H1 (cell line): ENCODE measurements at regions not wholly inside any gene's neighbourhood (a gene's known extent, or its start where the extent isn't known, plus 50 kb on each side); places are given as distances from the start of the nearest gene placed in this dataset.

ENCODE experiments used
- CTCF ChIA-PET: fragments of 300-600 bp; sonication (Branson Sonifier 250); formaldehyde crosslinking; loops from one replicate; lab custom pipeline; 2021; ENCODE audit not compliant: partially characterized antibody; lab: Charles Lee
- POLR2A ChIA-PET: fragments of 300-600 bp; sonication (Branson Sonifier 250); formaldehyde crosslinking; loops from one replicate; lab custom pipeline; 2021; ENCODE audit warnings: inconsistent platforms; ENCODE audit not compliant: partially characterized antibody; lab: Charles Lee
- DNase-seq, 2 experiments: peaks; one replicate each; pipeline versions ENCODE4 v3.0.0 to v3.0.0-alpha.2; 2010 to 2022; ENCODE audit warnings: low spot score in 2 of 2, low read depth in 1 of 2, mixed read lengths in 1 of 2
- FAIRE-seq: peaks from 2 replicates; lab custom pipeline; 2011; peaks lifted over from hg19 to GRCh38; lab: Jason Lieb, UNC
- H2AFZ ChIP-seq: 2 replicates; pipeline ENCODE4 v1.8.1; 2012; ENCODE audit warnings: low read length, inconsistent platforms
- H2AK5ac ChIP-seq: 2 replicates; pipeline ENCODE4 v1.6.1; 2013; ENCODE audit warnings: low read depth, low read length
- H2BK120ac ChIP-seq: replicated peaks from 2 replicates; pipeline ENCODE3; 2013; ENCODE audit warnings: low read depth, low read length, inconsistent platforms
- H2BK12ac ChIP-seq: 2 replicates; pipeline ENCODE4 v1.6.1; 2013; ENCODE audit warnings: low read depth, low read length
- H2BK15ac ChIP-seq: 2 replicates; pipeline ENCODE4 v1.6.1; 2013; ENCODE audit warnings: low read length
- H2BK20ac ChIP-seq: 2 replicates; pipeline ENCODE4 v1.6.1; 2013; ENCODE audit warnings: low read length
- H2BK5ac ChIP-seq: 2 replicates; pipeline ENCODE4 v1.6.1; 2013; ENCODE audit warnings: low read depth, low read length
- H3K14ac ChIP-seq: 2 replicates; pipeline ENCODE4 v1.6.1; 2013; ENCODE audit warnings: inconsistent platforms; ENCODE audit not compliant: insufficient read length
- H3K18ac ChIP-seq: 2 replicates; pipeline ENCODE4 v1.6.1; 2013; ENCODE audit warnings: low read length; ENCODE audit errors: extremely low read depth
- H3K23ac ChIP-seq: 2 replicates; pipeline ENCODE4 v1.6.1; 2013; ENCODE audit warnings: inconsistent platforms; ENCODE audit not compliant: insufficient read length
- H3K23me2 ChIP-seq: 2 replicates; pipeline ENCODE4 v1.6.1; 2013; ENCODE audit warnings: low read depth, low read length
- H3K27ac ChIP-seq: 2 replicates; pipeline ENCODE4 v1.6.1; 2011; ENCODE audit warnings: low read depth, low read length, inconsistent platforms
- H3K27me3 ChIP-seq, 4 experiments: replicated peaks in 1 of 4; 1 replicate in 1 of 4; 2 replicates in 3 of 4; pipeline versions ENCODE4 v1.6.1 to v1.8.1; 2011 to 2013; ENCODE audit warnings: low read length in 3 of 4, mild to moderate bottlenecking in 3 of 4, inconsistent platforms in 2 of 4, mixed read lengths in 2 of 4, moderate library complexity in 1 of 4; ENCODE audit not compliant: control insufficient read depth in 3 of 4, insufficient read depth in 3 of 4; ENCODE audit errors: extremely low read depth in 1 of 4
- H3K36me3 ChIP-seq, 4 experiments: 2 replicates each; pipeline versions ENCODE4 v1.6.1 to v1.8.1; 2011 to 2013; ENCODE audit warnings: mild to moderate bottlenecking in 4 of 4, low read length in 3 of 4, moderate library complexity in 2 of 4, control low read depth in 1 of 4, inconsistent platforms in 1 of 4; ENCODE audit not compliant: insufficient read depth in 4 of 4, control insufficient read depth in 2 of 4
- H3K4ac ChIP-seq: replicated peaks from 2 replicates; pipeline ENCODE3; 2013; ENCODE audit warnings: low read length, low read depth, mixed read lengths, inconsistent platforms; ENCODE audit not compliant: insufficient read length
- H3K4me1 ChIP-seq, 4 experiments: replicated peaks in 1 of 4; 1 replicate in 1 of 4; 2 replicates in 3 of 4; pipeline versions ENCODE4 v1.6.1 to v1.8.1; 2011 to 2013; ENCODE audit warnings: low read length in 3 of 4, inconsistent platforms in 2 of 4, mixed read lengths in 1 of 4; ENCODE audit not compliant: insufficient read depth in 4 of 4, control insufficient read depth in 3 of 4
- H3K4me2 ChIP-seq, 2 experiments: 2 replicates each; pipeline versions ENCODE4 v1.6.1 to v1.8.1; 2011 to 2013; ENCODE audit warnings: low read depth in 2 of 2, low read length in 2 of 2, control low read depth in 1 of 2, inconsistent platforms in 1 of 2, mild to moderate bottlenecking in 1 of 2; ENCODE audit not compliant: insufficient read depth in 1 of 2
- H3K4me3 ChIP-seq, 4 experiments: fragments of 200-600, 300-600 bp in 1 of 4; sonication (generic), shearing (Covaris generic), sonication (Bioruptor Twin) in 1 of 4; 2 replicates each; pipeline versions ENCODE4 v1.5.1 to v1.8.1; 2011 to 2016; ENCODE audit warnings: low read length in 4 of 4, low read depth in 3 of 4, control low read depth in 2 of 4, inconsistent platforms in 2 of 4, mild to moderate bottlenecking in 2 of 4, mixed read lengths in 1 of 4, moderate library complexity in 1 of 4; ENCODE audit not compliant: insufficient read depth in 2 of 4; ENCODE audit errors: extremely low read depth in 1 of 4
- H3K56ac ChIP-seq: replicated peaks from 2 replicates; pipeline ENCODE3; 2013; ENCODE audit warnings: low read depth, mild to moderate bottlenecking, mixed read lengths, low read length, inconsistent platforms; ENCODE audit not compliant: insufficient read length
- H3K79me1 ChIP-seq: 2 replicates; pipeline ENCODE4 v1.6.1; 2013; ENCODE audit warnings: low read depth, low read length, control low read depth
- H3K79me2 ChIP-seq, 2 experiments: 2 replicates each; pipeline versions ENCODE4 v1.6.1 to v1.8.1; 2012 to 2013; ENCODE audit warnings: low read length in 2 of 2, mild to moderate bottlenecking in 2 of 2, inconsistent platforms in 1 of 2; ENCODE audit not compliant: insufficient read depth in 2 of 2, control insufficient read depth in 1 of 2
- H3K9ac ChIP-seq, 4 experiments: replicated peaks in 1 of 4; 1 replicate in 1 of 4; 2 replicates in 3 of 4; pipeline versions ENCODE4 v1.6.1 to v1.8.1; 2011 to 2013; ENCODE audit warnings: low read depth in 3 of 4, low read length in 3 of 4, control low read depth in 2 of 4, mild to moderate bottlenecking in 2 of 4, moderate library complexity in 2 of 4, inconsistent platforms in 1 of 4; ENCODE audit errors: extremely low read depth in 1 of 4
- H3K9me3 ChIP-seq, 2 experiments: 2 replicates each; pipeline versions ENCODE4 v1.6.1 to v1.8.1; 2012 to 2013; ENCODE audit warnings: mild to moderate bottlenecking in 2 of 2, moderate library complexity in 2 of 2, control low read depth in 1 of 2, inconsistent platforms in 1 of 2, low read depth in 1 of 2, low read length in 1 of 2, mixed read lengths in 1 of 2; ENCODE audit not compliant: insufficient read depth in 2 of 2
- H4K20me1 ChIP-seq, 2 experiments: replicated peaks in 1 of 2; 2 replicates each; pipeline versions ENCODE3 to v1.8.1; 2011 to 2013; ENCODE audit warnings: inconsistent platforms in 2 of 2, low read length in 2 of 2, mild to moderate bottlenecking in 1 of 2; ENCODE audit not compliant: insufficient read depth in 2 of 2, control insufficient read depth in 1 of 2
- H4K5ac ChIP-seq: 2 replicates; pipeline ENCODE4 v1.6.1; 2013; ENCODE audit warnings: low read length, low read depth, mixed read lengths, inconsistent platforms; ENCODE audit not compliant: insufficient read length
- H4K8ac ChIP-seq: 2 replicates; pipeline ENCODE4 v1.8.0; 2013; ENCODE audit warnings: mild to moderate bottlenecking, moderate library complexity, low read length, inconsistent platforms; ENCODE audit not compliant: insufficient read depth; ENCODE audit errors: extremely low read depth
- H4K91ac ChIP-seq: replicated peaks from 2 replicates; pipeline ENCODE3; 2013; ENCODE audit warnings: low read length, mixed read lengths, inconsistent platforms; ENCODE audit not compliant: insufficient read length
- CBX5 ChIP-seq: fragments of 300-800, 300-1000 bp; sonication (generic); IDR thresholded peaks from 2 replicates; pipeline ENCODE4 v1.7.1; 2016; ENCODE audit warnings: antibody characterized with exemption, low read length, low read depth
- KDM5A ChIP-seq: fragments of 200-600 bp; IDR thresholded peaks from 2 replicates; pipeline ENCODE4 v1.7.1; 2012; ENCODE audit warnings: mild to moderate bottlenecking, low read length, inconsistent platforms, mixed read lengths
- NRF1 ChIP-seq: IDR thresholded peaks from 2 replicates; pipeline ENCODE4 v1.6.1; 2011; ENCODE audit warnings: mild to moderate bottlenecking, low read depth, low read length, improper control_type of control experiment
- RBBP5 ChIP-seq: IDR thresholded peaks from 2 replicates; pipeline ENCODE4 v1.7.1; 2012; ENCODE audit warnings: low read depth, mild to moderate bottlenecking, inconsistent platforms, low read length, moderate library complexity, borderline replicate concordance
- RFX5 ChIP-seq: IDR thresholded peaks from 2 replicates; pipeline ENCODE4 v1.6.1; 2011; ENCODE audit warnings: low read depth, low read length, improper control_type of control experiment, borderline replicate concordance
- SAP30 ChIP-seq: fragments of 300-600 bp; sonication (generic); IDR thresholded peaks from 2 replicates; pipeline ENCODE4 v1.7.1; 2012; ENCODE audit warnings: low read length, moderate library complexity, mild to moderate bottlenecking, inconsistent platforms; ENCODE audit not compliant: insufficient read depth, insufficient replicate concordance
- SP2 ChIP-seq: IDR thresholded peaks from 2 replicates; pipeline ENCODE4 v1.6.1; 2012; ENCODE audit warnings: mild to moderate bottlenecking, low read length, inconsistent platforms
- YY1 ChIP-seq: IDR thresholded peaks from 2 replicates; pipeline ENCODE4 v1.6.1; 2011; ENCODE audit warnings: low read depth, mild to moderate bottlenecking, low read length
- WGBS, 2 experiments: shearing (Covaris generic) in 1 of 2; methylation state at CpG; one replicate each; pipeline versions ENCODE4 v1.1.6 to v1.1.7; 2013 to 2015; ENCODE audit warnings: low lambda C conversion rate in 2 of 2, mixed read lengths in 2 of 2, inconsistent platforms in 1 of 2, low coverage in 1 of 2, missing lambda C conversion rate in 1 of 2; ENCODE audit not compliant: insufficient replicate concordance in 2 of 2, insufficient coverage in 1 of 2, insufficient read length in 1 of 2; ENCODE audit errors: extremely low coverage in 1 of 2, missing lambda C conversion rate in 1 of 2; 5-methylcytosine and 5-hydroxymethylcytosine counted together

DNA sequence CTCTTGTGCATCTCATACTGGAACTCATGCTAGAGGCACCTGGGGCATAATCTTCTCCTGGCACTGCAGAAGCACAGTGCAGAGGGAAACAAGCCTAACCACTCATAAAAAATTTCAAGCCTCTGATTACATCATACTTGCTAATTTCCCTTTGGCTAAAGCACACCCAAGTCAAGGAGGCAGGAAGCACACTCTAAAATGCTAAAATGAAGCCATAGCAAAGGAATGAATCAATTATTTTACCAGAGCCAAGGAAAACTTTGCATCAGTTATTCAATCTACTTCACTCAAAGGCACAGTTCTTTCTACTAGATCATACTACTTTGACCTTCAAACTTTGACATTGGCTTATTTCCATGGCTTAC is 79.6 kb upstream of the SPOPL start (continued):
- no peak for TF ChIP-seq KDM5A

DNA sequence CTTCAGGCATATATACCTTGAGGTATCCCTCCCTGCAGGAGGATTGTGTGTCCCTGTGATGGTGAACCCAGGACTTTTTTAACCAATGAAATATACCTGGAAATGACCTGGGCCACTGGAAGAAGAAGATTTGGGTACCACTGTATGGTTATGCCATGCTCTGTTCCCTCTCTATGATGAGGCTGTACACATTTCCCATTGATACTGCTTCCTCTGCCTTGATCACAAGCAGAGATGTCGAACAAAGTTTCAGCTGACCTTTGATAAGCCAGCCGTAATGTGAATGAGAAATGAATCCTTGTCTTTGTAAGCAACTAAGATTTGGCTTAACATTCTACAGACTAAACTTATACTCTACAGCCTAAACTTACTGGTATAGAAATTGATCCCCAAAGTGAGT is 78.4 kb upstream of the SPOPL start:
- H2BK15ac ChIP-seq: no peak overlapping the region
- no peak overlapping the region for H4K8ac ChIP-seq
- no peak overlapping the region for H3K4me2 ChIP-seq
- H4K20me1 ChIP-seq: no peaks in the 10 kb centered on the region
- no peak overlapping the region for H3K18ac ChIP-seq
- H4K91ac ChIP-seq: no peak overlapping the region
- H3K27me3 ChIP-seq: no peaks in the 10 kb centered on the region
- H3K14ac ChIP-seq: no peak overlapping the region
- TF ChIP-seq CBX5: no peak
- no peak for TF ChIP-seq RBBP5
- TF ChIP-seq SAP30: no peak
- no peak for TF ChIP-seq RFX5
- no peak for TF ChIP-seq NRF1
- TF ChIP-seq YY1: no peak
- TF ChIP-seq SP2: no peak
- H2AK5ac ChIP-seq: no peak overlapping the region
- H3K23ac ChIP-seq: no peak overlapping the region
- no peak overlapping the region for H2BK5ac ChIP-seq
- WGBS, 2 experiments: 100% methylated on average over 2 of the region's 2 CpGs; no CpG with 5 or more reads in 1 of the 2 experiments
- H3K27ac ChIP-seq: no peak overlapping the region
- H3K23me2 ChIP-seq: no peaks in the 10 kb centered on the region
- no peaks in the 10 kb centered on the region for H3K79me2 ChIP-seq
- DNase-seq: no peak
- no peak overlapping the region for H2BK20ac ChIP-seq
- H2BK12ac ChIP-seq: no peak overlapping the region
- H3K9me3 ChIP-seq: peaks cover 7 to 8% of the 10 kb centered on the region in 2 experiments; a peak in 2 of 4 replicates
- H2BK120ac ChIP-seq: no peak overlapping the region
- no peak overlapping the region for H3K4me3 ChIP-seq
- H3K79me1 ChIP-seq: no peaks in the 10 kb centered on the region
- no peak overlapping the region for H3K4ac ChIP-seq
- H4K5ac ChIP-seq: no peak overlapping the region
- H3K9ac ChIP-seq: no peak overlapping the region
- FAIRE-seq: no peak
- H3K56ac ChIP-seq: no peak overlapping the region
- no peaks in the 10 kb centered on the region for H3K4me1 ChIP-seq
- CTCF ChIA-PET: no interaction called here
- POLR2A ChIA-PET: no interaction called here
- H2AFZ ChIP-seq: no peak overlapping the region
- H3K36me3 ChIP-seq: no peaks in the 10 kb centered on the region; a peak in 1 of 8 replicates
